Stimulated activated naive CD4-positive, alpha-beta T cell treated with Interleukin-2 at 50 U/mL for 16 hours (primary cell): ENCODE measurements at regions not wholly inside any gene's neighbourhood (a gene's known extent, or its start where the extent isn't known, plus 50 kb on each side); places are given as distances from the start of the nearest gene placed in this dataset.

Experiments
- DNase-seq: peaks from one replicate; lab custom pipeline; 2025; lab: John Stamatoyannopoulos, UW

GRCh38 chr19:23855676-23856075, 59.0 kb upstream of the ZNF726 start:
- DNase-seq = no peak

GRCh38 chr19:23851966-23852365, 62.7 kb upstream of the ZNF726 start:
- DNase-seq = no peak

GRCh38 chr19:23832717-23833327, 74.1 kb upstream of the ZNF681 start:
- no peak for DNase-seq

DNA sequence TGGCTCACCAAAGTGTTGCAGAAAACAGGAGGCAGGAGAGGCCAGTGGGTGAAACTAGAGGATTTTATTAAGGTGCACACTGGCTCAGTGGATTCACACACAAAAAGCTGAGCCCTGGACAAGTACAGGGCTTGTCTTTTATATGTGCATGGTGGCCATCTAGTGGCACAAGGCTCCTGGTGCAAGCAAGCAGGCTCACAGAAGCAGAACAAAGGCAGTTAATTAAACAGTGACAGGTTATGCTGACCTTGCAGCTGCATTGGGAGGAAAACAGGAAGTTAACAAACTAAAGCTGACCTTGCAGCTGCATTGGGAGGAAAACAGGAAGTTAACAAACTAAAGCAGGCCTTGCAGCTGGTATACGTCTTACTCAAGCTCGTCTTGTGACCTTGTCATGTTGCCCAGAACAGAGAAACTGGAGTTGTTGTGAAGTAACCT, 65.3 kb upstream of the ZNF681 start:
- DNase-seq = no peak

- no peak for DNase-seq
Measured at GRCh38 chr19:23822735-23823134, 64.0 kb upstream of the ZNF681 start.

GRCh38 chr19:23817519-23817918, 58.8 kb upstream of the ZNF681 start:
- peak; percentile 17 for DNase-seq

DNA sequence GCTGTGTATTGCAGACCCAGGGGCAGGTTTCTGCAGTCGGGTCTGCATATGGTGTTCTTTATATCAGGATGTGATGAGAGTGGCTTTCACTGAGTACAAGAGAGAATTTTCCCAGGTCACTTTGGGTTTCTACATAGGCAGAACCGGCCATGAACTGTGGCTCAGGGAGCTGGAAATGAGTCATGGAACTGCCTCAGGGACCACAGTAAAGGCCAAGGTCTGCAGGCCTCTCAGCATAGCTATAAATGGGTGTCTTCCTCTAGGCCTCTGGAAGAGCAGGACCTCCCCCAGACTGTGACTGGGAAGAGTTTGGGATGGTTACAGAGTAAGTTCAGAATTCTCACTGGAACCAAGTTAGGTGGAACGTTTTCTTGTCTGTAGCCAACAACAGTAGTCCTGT, 51.8 kb upstream of the ZNF681 start:
- DNase-seq = no peak
